ENCODE measurements at regions not wholly inside any gene's neighbourhood (a gene's known extent, or its start where the extent isn't known, plus 50 kb on each side); places are given as distances from the start of the nearest gene placed in this dataset.

DNA sequence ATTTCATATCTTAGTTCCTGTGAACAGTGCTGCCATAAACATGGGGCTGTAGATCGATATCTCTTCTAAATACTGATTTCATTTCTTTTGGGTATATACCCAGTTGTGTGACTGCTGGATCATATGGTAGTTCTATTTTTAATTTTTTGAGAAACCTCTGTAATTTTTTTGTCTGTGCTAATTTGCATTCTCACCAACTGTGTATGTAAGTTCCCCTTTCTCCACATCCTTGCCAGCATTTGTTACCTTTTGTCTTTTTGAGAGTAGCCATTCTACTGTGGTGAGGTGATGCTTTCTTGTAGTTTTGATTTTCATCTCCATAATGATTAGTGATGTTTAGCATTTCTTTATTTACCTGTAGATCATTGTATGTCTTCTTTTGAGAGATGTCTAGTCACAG is 2086.5 kb upstream of the TENM3 start:
- H3K4me1 ChIP-seq (ENCODE audit: insufficient read depth, poor library complexity, severe bottlenecking), result no peaks in the 10 kb centered on the region
- no peak for ATAC-seq (ENCODE audit: low read depth)
- no peak for DNase-seq (ENCODE audit: low spot score)
- H3K4me3 ChIP-seq (ENCODE audit: severe bottlenecking), result no peak overlapping the region
- no peaks in the 10 kb centered on the region for H3K9me3 ChIP-seq (ENCODE audit: severe bottlenecking)
- TF ChIP-seq, protein P1, sequence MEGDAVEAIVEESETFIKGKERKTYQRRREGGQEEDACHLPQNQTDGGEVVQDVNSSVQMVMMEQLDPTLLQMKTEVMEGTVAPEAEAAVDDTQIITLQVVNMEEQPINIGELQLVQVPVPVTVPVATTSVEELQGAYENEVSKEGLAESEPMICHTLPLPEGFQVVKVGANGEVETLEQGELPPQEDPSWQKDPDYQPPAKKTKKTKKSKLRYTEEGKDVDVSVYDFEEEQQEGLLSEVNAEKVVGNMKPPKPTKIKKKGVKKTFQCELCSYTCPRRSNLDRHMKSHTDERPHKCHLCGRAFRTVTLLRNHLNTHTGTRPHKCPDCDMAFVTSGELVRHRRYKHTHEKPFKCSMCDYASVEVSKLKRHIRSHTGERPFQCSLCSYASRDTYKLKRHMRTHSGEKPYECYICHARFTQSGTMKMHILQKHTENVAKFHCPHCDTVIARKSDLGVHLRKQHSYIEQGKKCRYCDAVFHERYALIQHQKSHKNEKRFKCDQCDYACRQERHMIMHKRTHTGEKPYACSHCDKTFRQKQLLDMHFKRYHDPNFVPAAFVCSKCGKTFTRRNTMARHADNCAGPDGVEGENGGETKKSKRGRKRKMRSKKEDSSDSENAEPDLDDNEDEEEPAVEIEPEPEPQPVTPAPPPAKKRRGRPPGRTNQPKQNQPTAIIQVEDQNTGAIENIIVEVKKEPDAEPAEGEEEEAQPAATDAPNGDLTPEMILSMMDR (IDR thresholded peaks at IDR 0.05; ENCODE audit: poor library complexity, severe bottlenecking), result no peak
- no peaks in the 10 kb centered on the region for H3K27me3 ChIP-seq (ENCODE audit: insufficient read depth, poor library complexity, severe bottlenecking)
- H3K27ac ChIP-seq (ENCODE audit: poor library complexity, severe bottlenecking), result no peak overlapping the region
- no peaks in the 10 kb centered on the region for H3K36me3 ChIP-seq (ENCODE audit: low read depth)

DNA sequence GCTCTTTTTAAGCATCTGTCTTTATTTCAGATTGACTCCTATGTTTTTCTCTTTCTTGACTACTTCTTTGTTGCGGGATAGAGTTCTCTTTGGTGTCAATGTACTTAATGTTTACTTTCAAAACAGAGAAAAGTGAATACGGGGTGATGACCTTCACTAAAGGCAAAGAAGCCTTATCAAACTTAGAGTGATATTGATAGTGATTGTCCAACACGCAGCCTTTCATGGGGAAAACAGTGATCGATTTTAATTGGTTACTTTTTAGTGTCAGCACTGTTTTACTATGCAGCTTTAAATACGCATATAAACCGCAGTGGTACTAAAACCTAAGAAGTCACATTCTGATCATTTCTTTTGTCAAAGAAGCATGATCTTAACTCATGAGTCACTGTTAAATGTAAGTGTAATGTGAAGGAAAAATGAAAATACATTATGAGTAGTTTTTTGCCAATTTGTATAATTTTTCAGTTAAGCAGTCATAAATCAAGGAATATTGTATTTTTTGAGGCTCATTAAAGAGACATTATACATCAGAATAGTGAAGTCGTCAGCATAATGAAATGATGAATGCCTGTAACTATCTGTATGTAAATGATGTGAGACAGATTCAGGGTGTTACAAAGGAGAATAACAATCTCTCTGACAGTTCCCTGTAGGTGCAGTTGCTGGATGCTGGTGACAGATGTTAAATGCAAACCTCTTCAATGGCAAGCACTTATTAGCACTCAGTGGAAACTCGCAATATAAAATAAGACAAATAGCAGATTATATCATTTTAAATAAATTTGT is 2082.8 kb upstream of the TENM3 start:
- ATAC-seq (ENCODE audit: low read depth) (no peak), DNase-seq (ENCODE audit: low spot score) (no peak)
- no peaks in the 10 kb centered on the region for H3K27me3 ChIP-seq (ENCODE audit: insufficient read depth, poor library complexity, severe bottlenecking)
- no peaks in the 10 kb centered on the region for H3K4me1 ChIP-seq (ENCODE audit: insufficient read depth, poor library complexity, severe bottlenecking)
- TF ChIP-seq, protein P1 (IDR thresholded peaks at IDR 0.05; ENCODE audit: poor library complexity, severe bottlenecking), result no peak
- H3K9me3 ChIP-seq (ENCODE audit: severe bottlenecking), result no peaks in the 10 kb centered on the region
- no peak overlapping the region for H3K4me3 ChIP-seq (ENCODE audit: severe bottlenecking)
- H3K27ac ChIP-seq (ENCODE audit: poor library complexity, severe bottlenecking), result no peak overlapping the region
- no peaks in the 10 kb centered on the region for H3K36me3 ChIP-seq (ENCODE audit: low read depth)

DNA sequence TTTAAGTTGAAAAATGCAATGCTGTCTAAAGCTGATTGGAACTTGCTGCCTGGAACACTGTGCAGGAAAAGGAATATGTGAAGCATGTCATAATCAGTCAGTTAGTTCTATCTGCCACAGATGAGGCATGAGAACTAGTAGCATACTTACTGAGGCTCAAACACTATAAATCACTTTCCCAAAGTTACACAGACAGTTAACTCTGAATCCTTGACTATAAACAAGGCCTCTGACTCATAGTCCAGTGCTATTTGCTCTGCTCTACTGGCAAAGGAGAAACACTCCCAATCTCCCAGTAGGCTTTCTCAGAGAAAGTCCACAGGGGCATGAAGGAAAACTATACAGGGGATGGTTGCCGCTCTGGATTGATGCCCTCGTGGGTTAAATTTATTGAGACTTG is 2078.4 kb upstream of the TENM3 start:
- H3K36me3 ChIP-seq (ENCODE audit: low read depth), result no peaks in the 10 kb centered on the region
- ATAC-seq (ENCODE audit: low read depth), result no peak; the same call in 2 of the 3 replicates
- no peak overlapping the region for H3K27ac ChIP-seq (ENCODE audit: poor library complexity, severe bottlenecking)

DNA sequence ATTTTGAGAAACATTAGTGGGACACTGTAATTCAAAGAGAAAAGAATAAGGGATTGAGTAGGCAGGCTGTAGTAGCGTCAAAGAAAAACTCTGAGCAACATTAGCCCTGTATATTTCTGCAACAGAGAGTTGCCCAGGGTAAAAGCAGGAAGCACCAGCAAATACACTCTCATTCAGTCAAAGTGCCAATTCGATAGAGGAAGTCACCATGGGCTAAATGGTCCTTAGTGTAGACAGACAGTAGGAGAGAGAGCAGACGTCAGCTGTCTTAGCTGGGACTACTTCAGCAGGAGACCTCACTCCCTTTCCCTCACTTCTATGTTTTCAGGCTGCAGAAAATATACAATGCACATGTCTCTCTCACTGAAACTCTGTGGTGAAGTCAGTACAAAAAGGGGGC is 2073.8 kb upstream of the TENM3 start:
- DNase-seq (ENCODE audit: low spot score) (no peak), ATAC-seq (ENCODE audit: low read depth) (no peak)
- Histone ChIP-seq H3K27me3 (ENCODE audit: insufficient read depth, poor library complexity, severe bottlenecking) (peaks cover 6% of the 10 kb centered on the region), H3K4me1 (ENCODE audit: insufficient read depth, poor library complexity, severe bottlenecking) (no peaks in the 10 kb centered on the region), H3K36me3 (ENCODE audit: low read depth) (no peaks in the 10 kb centered on the region), H3K27ac (ENCODE audit: poor library complexity, severe bottlenecking) (no peak overlapping the region), H3K9me3 (ENCODE audit: severe bottlenecking) (no peaks in the 10 kb centered on the region), H3K4me3 (ENCODE audit: severe bottlenecking) (no peak overlapping the region)
- TF ChIP-seq, protein P1 (IDR thresholded peaks at IDR 0.05; ENCODE audit: poor library complexity, severe bottlenecking), result no peak

More for the DNA sequence above, 2078.4 kb upstream of the TENM3 start:
- Histone ChIP-seq H3K9me3 (ENCODE audit: severe bottlenecking) (no peaks in the 10 kb centered on the region), H3K4me3 (ENCODE audit: severe bottlenecking) (no peak overlapping the region), H3K4me1 (ENCODE audit: insufficient read depth, poor library complexity, severe bottlenecking) (no peaks in the 10 kb centered on the region), H3K27me3 (ENCODE audit: insufficient read depth, poor library complexity, severe bottlenecking) (peaks cover 2% of the 10 kb centered on the region)
- DNase-seq (ENCODE audit: low spot score), result no peak
- TF ChIP-seq, protein P1 (IDR thresholded peaks at IDR 0.05; ENCODE audit: poor library complexity, severe bottlenecking), result no peak

DNA sequence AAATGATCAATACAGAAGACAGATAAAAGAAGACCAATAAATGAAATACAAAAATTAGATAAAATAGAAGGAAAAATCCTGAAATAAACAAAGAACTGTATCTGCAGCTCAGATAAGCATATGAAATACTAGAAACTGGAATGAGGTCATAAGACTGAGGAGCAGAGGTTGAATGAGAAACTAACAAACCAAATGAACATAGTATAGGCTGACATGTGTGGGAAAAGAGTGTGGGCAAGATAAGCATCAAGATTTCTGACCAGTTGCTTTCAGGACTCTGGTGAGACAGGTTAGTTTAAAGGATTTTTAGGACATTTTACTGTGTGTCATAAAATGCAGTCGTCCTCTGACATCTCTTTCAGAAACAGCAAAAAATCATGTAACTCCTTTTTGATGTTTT is 2073.2 kb upstream of the TENM3 start:
- Histone ChIP-seq H3K4me1 (ENCODE audit: insufficient read depth, poor library complexity, severe bottlenecking) (no peaks in the 10 kb centered on the region), H3K27me3 (ENCODE audit: insufficient read depth, poor library complexity, severe bottlenecking) (peaks cover 6% of the 10 kb centered on the region), H3K9me3 (ENCODE audit: severe bottlenecking) (no peaks in the 10 kb centered on the region), H3K27ac (ENCODE audit: poor library complexity, severe bottlenecking) (no peak overlapping the region), H3K4me3 (ENCODE audit: severe bottlenecking) (no peak overlapping the region), H3K36me3 (ENCODE audit: low read depth) (no peaks in the 10 kb centered on the region)
- ATAC-seq (ENCODE audit: low read depth) (no peak), DNase-seq (ENCODE audit: low spot score) (no peak)
- TF ChIP-seq, protein P1 (IDR thresholded peaks at IDR 0.05; ENCODE audit: poor library complexity, severe bottlenecking), result no peak

All from RWPE2 (cell line).